Lower leg skin (tissue), 4 donors: ENCODE measurements at regions not wholly inside any gene's neighbourhood (a gene's known extent, or its start where the extent isn't known, plus 50 kb on each side); places are given as distances from the start of the nearest gene placed in this dataset.

ENCODE experiments used
- DNase-seq, 2 donors: peaks; one replicate each; pipeline ENCODE4 v3.0.0-alpha.2; 2019; ENCODE audit warnings: low spot score in 2 of 2
- H3K4me3 ChIP-seq: fragments of 200-600 bp; sonication (generic); 2 replicates; pipeline ENCODE4 v1.5.1; 2017; ENCODE audit warnings: mild to moderate bottlenecking, low read depth; ENCODE audit not compliant: poor library complexity, severe bottlenecking
- CTCF ChIP-seq, 3 donors: fragments of 450-650 bp; IDR thresholded peaks; one replicate each; pipeline ENCODE4 v1.5.1; 2016; ENCODE audit warnings: antibody characterized with exemption in 3 of 3, mild to moderate bottlenecking in 3 of 3, moderate library complexity in 2 of 3
- POLR2A ChIP-seq, 2 donors: fragments of 450-650 bp; IDR thresholded peaks; one replicate each; pipeline ENCODE4 v1.6.1; 2016 to 2017; ENCODE audit warnings: antibody characterized with exemption in 2 of 2, mild to moderate bottlenecking in 1 of 2, moderate library complexity in 1 of 2
- WGBS, 2 donors: methylation state at CpG; one replicate each; pipeline ENCODE4 v1.1.5; 2018; 5-methylcytosine and 5-hydroxymethylcytosine counted together
- intact Hi-C: fragments of 100-400 bp; cut with DNase I; formaldehyde crosslinking; loops from one replicate; pipeline ENCODE4 v1.15.0; 2023; ENCODE audit warnings: low total_unique reads

GRCh38 chr13:38537051-38537450 is 149.8 kb upstream of the FREM2 start:
- TF ChIP-seq CTCF (IDR thresholded peaks at IDR 0.05) (no peak), POLR2A (IDR thresholded peaks at IDR 0.05) (no peak)
- no peak for DNase-seq
- H3K4me3 ChIP-seq: no peak overlapping the region
- intact Hi-C loops: no loop called here
- 50 to 63% methylated on average over 3 of the region's 3 CpGs for WGBS, 2 donors

GRCh38 chr13:38538422-38538821 is 148.5 kb upstream of the FREM2 start:
- DNase-seq: no peak
- H3K4me3 ChIP-seq: no peak overlapping the region
- intact Hi-C loops: no loop called here
- TF ChIP-seq POLR2A (IDR thresholded peaks at IDR 0.05) (no peak), CTCF (IDR thresholded peaks at IDR 0.05) (no peak)
- 51 to 63% methylated on average over 4 of the region's 4 CpGs for WGBS, 2 donors

GRCh38 chr13:38539632-38540031 is 147.2 kb upstream of the FREM2 start:
- no peak overlapping the region for H3K4me3 ChIP-seq
- no peak for DNase-seq
- WGBS, 2 donors: 86 to 93% methylated on average over 2 of the region's 2 CpGs
- intact Hi-C loops: no loop called here
- TF ChIP-seq POLR2A (IDR thresholded peaks at IDR 0.05) (no peak), CTCF (IDR thresholded peaks at IDR 0.05) (no peak)

GRCh38 chr13:38542601-38543000 is 144.3 kb upstream of the FREM2 start:
- WGBS, 2 donors: 58 to 67% methylated on average over 3 of the region's 3 CpGs
- H3K4me3 ChIP-seq: no peak overlapping the region
- TF ChIP-seq CTCF (IDR thresholded peaks at IDR 0.05) (no peak), POLR2A (IDR thresholded peaks at IDR 0.05) (no peak)
- intact Hi-C loops: no loop called here
- peak in 1 of 2 donors; percentile 17 for DNase-seq

GRCh38 chr13:38543561-38543960 is 143.3 kb upstream of the FREM2 start:
- intact Hi-C loops: no loop called here
- DNase-seq: no peak
- H3K4me3 ChIP-seq: no peak overlapping the region
- 65 to 70% methylated on average over 4 of the region's 4 CpGs for WGBS, 2 donors
- no peak for TF ChIP-seq CTCF (IDR thresholded peaks at IDR 0.05)
- TF ChIP-seq POLR2A (IDR thresholded peaks at IDR 0.05): no peak

- TF ChIP-seq CTCF (IDR thresholded peaks at IDR 0.05): no peak
- no peak for TF ChIP-seq POLR2A (IDR thresholded peaks at IDR 0.05)
- 81 to 87% methylated on average over 2 of the region's 2 CpGs for WGBS, 2 donors
Observed at GRCh38 chr13:38563739-38564138, 123.1 kb upstream of the FREM2 start.

More at GRCh38 chr13:38563739-38564138, 123.1 kb upstream of the FREM2 start:
- intact Hi-C loops: no loop called here
- DNase-seq: no peak
- no peak overlapping the region for H3K4me3 ChIP-seq
